ENCODE measurements at regions not wholly inside any gene's neighbourhood (a gene's known extent, or its start where the extent isn't known, plus 50 kb on each side); places are given as distances from the start of the nearest gene placed in this dataset.
"Not testable (repeated sequence)": the region's sequence is repeated elsewhere in the genome, so short reads cannot be mapped to it uniquely, and the experiment has no call there.

GRCh38 chr6:14889188-14889587, 356.7 kb upstream of the JARID2 start:
- H3K9ac ChIP-seq = no peak overlapping the region
- no peaks in the 10 kb centered on the region for H3F3A ChIP-seq (ENCODE audit: insufficient read depth)
- no peaks in the 10 kb centered on the region for H3K9me3 ChIP-seq (ENCODE audit: low read depth)
- no peaks in the 10 kb centered on the region for H3K9me2 ChIP-seq (ENCODE audit: insufficient read depth)
- H3K79me2 ChIP-seq (ENCODE audit: insufficient read depth) = no peaks in the 10 kb centered on the region
- no peak overlapping the region for H3K4me2 ChIP-seq (ENCODE audit: unreplicated experiment)
- WGBS, 2 experiments (ENCODE audit: low coverage in 1 of 2, low lambda C conversion rate in 2 of 2, missing lambda C conversion rate in 2 of 2) = 69 to 70% methylated on average over 2 of the region's 2 CpGs
- no peak overlapping the region for H3K27ac ChIP-seq
- H3K27me3 ChIP-seq (replicated peaks; ENCODE audit: insufficient read depth) = no peaks in the 10 kb centered on the region
- DNase-seq = peak; percentile 31
- H3K36me3 ChIP-seq (ENCODE audit: low read depth) = no peaks in the 10 kb centered on the region
- in situ Hi-C loops (cut with MboI) = no loop called here
- TF ChIP-seq EZH2 (IDR thresholded peaks at IDR 0.05; ENCODE audit: insufficient read depth, poor library complexity, severe bottlenecking) = no peak
- no peak for TF ChIP-seq EZH2phosphoT487 (IDR thresholded peaks at IDR 0.05; ENCODE audit: insufficient read depth, low read depth)
- no peaks in the 10 kb centered on the region for H4K20me1 ChIP-seq (ENCODE audit: insufficient read depth)
- no peak overlapping the region for H2AFZ ChIP-seq
- 0 out of 2 replicates have a peak, but pooled peaks cover 2% of the 10 kb centered on the region for H3K4me1 ChIP-seq (ENCODE audit: insufficient read depth)
- H3K4me3 ChIP-seq = no peak overlapping the region

GRCh38 chr6:14889611-14890593, 356.0 kb upstream of the JARID2 start:
- H3K27me3 ChIP-seq (replicated peaks; ENCODE audit: insufficient read depth) = no peaks in the 10 kb centered on the region
- DNase-seq = no peak
- no peaks in the 10 kb centered on the region for H3K79me2 ChIP-seq (ENCODE audit: insufficient read depth)
- no peak overlapping the region for H3K4me2 ChIP-seq (ENCODE audit: unreplicated experiment)
- no peak overlapping the region for H3K4me3 ChIP-seq
- H3K4me1 ChIP-seq (ENCODE audit: insufficient read depth) = no peaks in the 10 kb centered on the region
- TF ChIP-seq EZH2phosphoT487 (IDR thresholded peaks at IDR 0.05; ENCODE audit: insufficient read depth, low read depth) = no peak
- no peak for TF ChIP-seq EZH2 (IDR thresholded peaks at IDR 0.05; ENCODE audit: insufficient read depth, poor library complexity, severe bottlenecking)
- H3K9me3 ChIP-seq (ENCODE audit: low read depth) = no peaks in the 10 kb centered on the region
- H3K27ac ChIP-seq = no peak overlapping the region
- no peaks in the 10 kb centered on the region for H3F3A ChIP-seq (ENCODE audit: insufficient read depth)
- H2AFZ ChIP-seq = no peak overlapping the region
- H3K36me3 ChIP-seq (ENCODE audit: low read depth) = no peaks in the 10 kb centered on the region
- no peaks in the 10 kb centered on the region for H3K9me2 ChIP-seq (ENCODE audit: insufficient read depth)
- no peak overlapping the region for H3K9ac ChIP-seq
- H4K20me1 ChIP-seq (ENCODE audit: insufficient read depth) = no peaks in the 10 kb centered on the region
- 89 to 90% methylated on average over 17 of the region's 17 CpGs for WGBS, 2 experiments (ENCODE audit: low coverage in 1 of 2, low lambda C conversion rate in 2 of 2, missing lambda C conversion rate in 2 of 2)
- in situ Hi-C loops (cut with MboI) = no loop called here

GRCh38 chr6:14891820-14892375, 354.0 kb upstream of the JARID2 start:
- 77 to 79% methylated on average over 9 of the region's 9 CpGs for WGBS, 2 experiments (ENCODE audit: low coverage in 1 of 2, low lambda C conversion rate in 2 of 2, missing lambda C conversion rate in 2 of 2)
- not testable (repeated sequence) for H3K9me2 ChIP-seq (ENCODE audit: insufficient read depth)

GRCh38 chr6:14894105-14894504, 351.8 kb upstream of the JARID2 start:
- no peaks in the 10 kb centered on the region for H4K20me1 ChIP-seq (ENCODE audit: insufficient read depth)
- H3K9me3 ChIP-seq (ENCODE audit: low read depth) = no peaks in the 10 kb centered on the region
- H3K4me2 ChIP-seq (ENCODE audit: unreplicated experiment) = no peak overlapping the region
- no peak overlapping the region for H2AFZ ChIP-seq
- H3K27me3 ChIP-seq (replicated peaks; ENCODE audit: insufficient read depth) = no peaks in the 10 kb centered on the region
- no peak for DNase-seq
- in situ Hi-C loops (cut with MboI) = no loop called here
- no peaks in the 10 kb centered on the region for H3K9me2 ChIP-seq (ENCODE audit: insufficient read depth)
- H3F3A ChIP-seq (ENCODE audit: insufficient read depth) = no peaks in the 10 kb centered on the region
- H3K36me3 ChIP-seq (ENCODE audit: low read depth) = no peaks in the 10 kb centered on the region
- no peak overlapping the region for H3K27ac ChIP-seq
- H3K4me1 ChIP-seq (ENCODE audit: insufficient read depth) = no peaks in the 10 kb centered on the region
- no peak overlapping the region for H3K9ac ChIP-seq
- H3K79me2 ChIP-seq (ENCODE audit: insufficient read depth) = no peaks in the 10 kb centered on the region
- no peak overlapping the region for H3K4me3 ChIP-seq
- 73 to 80% methylated on average over 2 of the region's 2 CpGs for WGBS, 2 experiments (ENCODE audit: low coverage in 1 of 2, low lambda C conversion rate in 2 of 2, missing lambda C conversion rate in 2 of 2)
- TF ChIP-seq EZH2 (IDR thresholded peaks at IDR 0.05; ENCODE audit: insufficient read depth, poor library complexity, severe bottlenecking) (no peak), EZH2phosphoT487 (IDR thresholded peaks at IDR 0.05; ENCODE audit: insufficient read depth, low read depth) (no peak)

More at GRCh38 chr6:14891820-14892375, 354.0 kb upstream of the JARID2 start:
- H3K4me3 ChIP-seq; H2AFZ ChIP-seq; H3K27me3 ChIP-seq (replicated peaks; ENCODE audit: insufficient read depth); H3K4me1 ChIP-seq (ENCODE audit: insufficient read depth); H3K9me3 ChIP-seq (ENCODE audit: low read depth); H3K27ac ChIP-seq; DNase-seq; H3F3A ChIP-seq (ENCODE audit: insufficient read depth); H4K20me1 ChIP-seq (ENCODE audit: insufficient read depth); in situ Hi-C loops (cut with MboI); H3K79me2 ChIP-seq (ENCODE audit: insufficient read depth); H3K36me3 ChIP-seq (ENCODE audit: low read depth); H3K9ac ChIP-seq; H3K4me2 ChIP-seq (ENCODE audit: unreplicated experiment): not testable (repeated sequence)

Data from GM23248 (cell line).